HT-29 (cell line): ENCODE measurements at regions not wholly inside any gene's neighbourhood (a gene's known extent, or its start where the extent isn't known, plus 50 kb on each side); places are given as distances from the start of the nearest gene placed in this dataset.

Experiments
- DNase-seq: peaks from one replicate; pipeline ENCODE4 v3.0.0-alpha.2; 2015; ENCODE audit warnings: low spot score

GRCh38 chr5:144831650-144832049, 661.0 kb downstream of the KCTD16 start:
- no peak for DNase-seq

DNA sequence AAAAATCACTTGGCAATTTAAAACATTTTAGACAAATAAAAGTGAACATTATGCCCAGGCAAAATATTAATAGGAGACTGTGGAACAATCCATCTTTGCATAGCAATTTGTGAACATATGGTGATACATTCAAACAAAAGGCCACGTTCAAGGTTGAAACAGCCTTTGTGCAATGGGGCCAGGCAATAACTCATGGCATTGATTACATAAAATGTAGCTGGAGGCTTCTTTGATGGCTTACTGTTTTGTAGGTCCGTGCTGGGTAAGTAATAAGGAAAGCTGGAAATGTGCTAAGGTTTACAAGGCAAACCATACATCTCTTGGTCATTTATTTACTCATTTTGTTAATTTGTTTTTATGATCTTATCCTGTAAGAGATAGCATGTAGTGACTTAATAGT, 651.8 kb downstream of the KCTD16 start:
- DNase-seq: no peak

- no peak for DNase-seq
Measured at GRCh38 chr5:144820278-144820677, 649.6 kb downstream of the KCTD16 start.

DNA sequence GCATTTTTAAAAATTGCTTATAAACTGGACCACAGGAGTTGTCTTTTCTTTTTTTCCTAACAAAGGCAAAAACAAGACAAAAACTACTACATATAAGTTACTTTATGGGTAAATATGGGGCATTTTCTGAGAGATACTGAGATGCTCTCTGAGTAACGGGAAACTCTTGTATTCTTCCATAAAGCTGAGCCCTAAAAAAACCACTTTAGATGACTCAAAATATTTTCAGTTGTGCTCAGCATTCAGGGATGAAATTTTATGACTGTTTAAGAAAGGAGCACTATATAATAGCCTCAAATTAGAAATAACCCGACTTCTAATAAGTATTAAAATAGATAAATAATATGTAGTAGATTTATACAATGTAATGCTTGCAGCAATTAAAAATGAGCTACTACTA, 644.5 kb downstream of the KCTD16 start:
- no peak for DNase-seq

GRCh38 chr5:144812763-144813162, 642.1 kb downstream of the KCTD16 start:
- DNase-seq: no peak

GRCh38 chr5:144800169-144800568, 629.5 kb downstream of the KCTD16 start:
- DNase-seq: no peak

- no peak for DNase-seq
Measured at GRCh38 chr5:144798595-144798994, 627.9 kb downstream of the KCTD16 start.

DNA sequence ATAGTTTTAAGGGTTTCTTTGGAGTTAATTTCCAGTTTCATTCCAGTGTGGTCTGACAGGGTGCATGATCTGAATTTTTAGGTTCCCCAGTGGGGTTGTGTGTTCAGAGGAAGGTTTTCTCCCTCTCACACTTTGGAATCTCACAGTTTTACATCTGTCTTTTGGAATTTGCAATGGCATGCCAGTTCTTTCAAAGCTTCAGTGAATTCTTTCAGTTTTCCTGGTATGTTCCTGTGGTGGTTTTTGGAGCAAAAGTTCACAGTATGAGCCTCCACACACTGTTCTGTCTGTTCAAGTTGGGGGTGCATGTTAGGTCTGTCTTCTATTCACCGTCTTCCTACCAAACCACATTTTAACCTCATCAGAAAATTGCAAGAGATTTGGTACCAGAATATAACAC, 624.2 kb downstream of the KCTD16 start:
- DNase-seq: no peak

DNA sequence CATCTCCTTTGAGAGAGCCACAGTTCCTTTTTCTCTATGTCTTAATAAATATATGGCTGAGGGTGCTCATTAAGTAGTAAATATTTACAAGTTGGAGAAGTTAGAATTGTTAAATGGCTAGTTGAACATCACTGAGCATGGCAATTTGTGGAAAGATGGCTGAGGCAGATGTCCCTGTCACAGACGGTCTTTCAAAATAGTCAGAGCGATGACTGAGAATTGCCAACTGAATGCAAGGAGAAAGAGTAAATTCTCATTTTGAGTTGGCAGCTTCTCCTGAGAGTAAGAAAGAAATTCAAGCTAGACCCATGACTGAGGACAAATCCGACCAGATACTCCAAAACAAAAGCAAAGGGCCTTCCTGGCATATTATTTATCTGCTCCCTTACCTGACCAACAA, 617.9 kb downstream of the KCTD16 start:
- no peak for DNase-seq

- DNase-seq: no peak
Measured at GRCh38 chr5:144788046-144788445, 617.4 kb downstream of the KCTD16 start.

GRCh38 chr5:144779368-144779767, 608.7 kb downstream of the KCTD16 start:
- DNase-seq: no peak

DNA sequence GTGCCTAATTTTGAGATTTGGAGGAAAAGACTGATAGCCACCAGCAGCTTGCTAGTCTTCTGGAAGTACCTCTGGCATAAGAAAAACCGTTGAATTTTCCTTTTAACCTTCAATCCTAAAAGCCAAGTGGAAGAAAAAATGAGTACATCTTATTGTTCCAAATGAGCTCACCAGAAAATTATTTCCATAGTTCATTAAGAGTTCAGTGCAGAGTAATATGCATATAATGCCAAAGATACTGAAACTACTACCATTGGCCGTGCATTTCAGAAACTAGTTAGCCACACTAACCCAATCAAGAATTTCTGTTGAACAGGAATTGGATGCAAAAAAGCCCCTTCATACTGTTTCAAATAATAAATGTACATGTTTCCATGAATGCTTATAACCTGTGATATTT, 607.9 kb downstream of the KCTD16 start:
- no peak for DNase-seq

DNA sequence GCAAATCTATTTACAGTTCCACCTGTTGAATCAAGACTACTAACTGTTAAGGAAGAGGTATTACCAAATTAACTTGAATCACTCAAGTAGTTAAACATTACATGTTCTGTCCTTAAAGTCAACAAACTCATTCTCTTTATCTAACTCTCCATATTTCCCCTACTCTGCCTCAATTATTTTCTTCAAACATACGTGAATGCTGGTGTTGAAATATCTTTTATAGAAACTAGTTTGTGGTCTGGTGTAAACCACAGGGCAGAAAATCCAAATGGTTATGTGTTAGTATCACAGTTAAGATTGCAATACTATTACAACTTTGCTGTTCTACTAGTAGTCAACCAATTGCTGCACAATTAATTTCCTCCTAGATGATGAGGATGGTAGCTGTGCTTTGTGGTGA, 603.5 kb downstream of the KCTD16 start:
- no peak for DNase-seq

DNA sequence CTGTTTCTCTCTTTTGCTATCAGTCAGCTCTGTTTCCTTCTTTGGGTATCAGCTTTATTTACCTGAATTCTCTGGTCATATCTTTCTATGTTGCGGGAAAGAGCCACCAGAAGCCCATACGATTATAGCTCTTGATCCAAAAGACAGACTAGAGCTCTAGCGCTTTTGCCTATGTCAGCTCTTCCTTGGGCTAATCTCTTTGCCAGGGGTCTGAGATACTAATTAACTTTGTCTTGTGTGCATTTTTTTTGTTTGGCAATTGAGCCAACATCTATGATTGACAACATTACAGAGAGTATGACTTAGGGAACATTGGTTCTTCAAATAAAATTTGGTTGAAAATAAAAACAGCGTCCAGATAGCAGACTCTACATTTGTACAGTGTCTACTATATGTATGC, 603.0 kb downstream of the KCTD16 start:
- DNase-seq: no peak

- no peak for DNase-seq
Measured at GRCh38 chr5:144771802-144772201, 601.1 kb downstream of the KCTD16 start.

GRCh38 chr5:144742361-144742760, 571.7 kb downstream of the KCTD16 start:
- DNase-seq: no peak

DNA sequence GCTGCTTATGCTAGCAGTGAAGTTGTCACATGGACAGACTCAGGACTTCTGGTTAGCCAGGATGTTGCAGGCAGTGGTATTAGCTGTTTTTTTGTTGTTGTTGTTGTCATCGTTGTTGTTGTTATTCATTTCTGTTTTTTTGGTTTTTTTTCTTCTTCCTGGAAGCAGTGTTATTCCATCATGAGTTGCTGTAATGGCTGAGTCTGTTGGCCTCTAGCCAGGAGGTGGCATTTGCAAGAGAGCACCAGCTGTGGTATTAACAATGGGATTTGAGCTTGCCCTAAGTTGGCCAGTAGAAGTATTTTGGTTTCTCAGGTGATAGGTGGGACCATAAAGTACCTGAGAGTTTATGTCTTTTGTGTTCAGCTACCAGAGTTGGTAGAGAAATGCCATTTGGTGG, 561.1 kb downstream of the KCTD16 start:
- DNase-seq: no peak

- DNase-seq: no peak
Measured at GRCh38 chr5:144712090-144712489, 541.4 kb downstream of the KCTD16 start.

- DNase-seq: no peak
Measured at GRCh38 chr5:144711172-144711571, 540.5 kb downstream of the KCTD16 start.

DNA sequence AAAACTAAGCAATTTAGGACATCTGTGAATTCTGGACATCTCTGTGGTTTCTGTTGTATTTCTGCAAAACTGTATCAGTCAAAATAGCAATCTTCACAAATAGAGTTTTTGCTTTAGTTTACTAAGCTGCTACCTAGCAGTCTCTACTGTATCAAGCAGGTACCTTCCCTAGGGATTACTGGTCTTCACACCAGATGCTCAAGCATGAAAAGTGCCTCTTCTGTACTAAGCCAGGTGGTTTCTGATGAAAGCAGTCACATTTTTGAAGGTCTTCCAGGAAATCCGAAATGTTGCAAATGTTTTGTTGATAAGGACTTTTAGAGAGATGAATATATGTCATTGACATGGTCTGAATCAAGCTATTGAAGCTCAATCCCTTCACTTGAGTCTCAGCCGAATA, 540.0 kb downstream of the KCTD16 start:
- DNase-seq: no peak

DNA sequence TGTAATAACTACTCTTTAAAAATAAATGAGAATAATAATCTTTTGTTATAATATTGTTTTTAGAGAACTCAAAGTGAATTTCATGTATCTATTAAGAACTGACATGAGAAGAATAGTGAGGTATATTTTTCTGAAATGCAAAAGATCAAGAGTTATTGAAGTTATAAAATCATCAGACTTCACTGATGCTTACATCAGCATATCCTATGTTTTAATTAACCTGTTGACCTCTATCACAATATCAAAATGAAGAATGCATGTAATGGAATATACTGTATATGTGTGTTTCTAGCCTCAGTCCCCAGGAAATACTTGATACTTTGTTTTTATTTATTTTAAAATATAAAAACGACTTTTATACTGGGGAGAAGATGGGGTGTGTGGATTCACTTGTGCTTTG, 533.1 kb downstream of the KCTD16 start:
- no peak for DNase-seq

- no peak for DNase-seq
Measured at GRCh38 chr5:144698484-144698883, 527.8 kb downstream of the KCTD16 start.

GRCh38 chr5:144697847-144698262, 527.2 kb downstream of the KCTD16 start:
- no peak for DNase-seq

DNA sequence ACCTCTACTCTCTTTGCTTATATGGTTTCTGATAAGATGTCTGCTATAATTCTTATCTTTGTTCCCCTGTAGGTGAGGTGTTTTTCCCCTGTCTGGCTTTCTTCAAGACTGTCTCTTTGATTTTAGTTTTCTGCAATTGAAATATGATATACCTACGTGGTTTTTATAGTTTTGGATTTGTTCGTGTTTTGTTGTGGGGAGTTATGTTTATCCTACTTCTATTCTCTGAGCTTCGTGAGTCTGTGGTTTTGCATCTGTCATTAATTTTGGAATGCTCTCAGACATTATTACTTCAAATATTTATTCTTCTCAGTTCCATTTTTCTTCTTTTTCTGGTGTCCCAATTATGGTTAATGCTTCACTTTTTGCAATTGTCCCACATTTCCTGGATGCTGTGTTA, 521.3 kb downstream of the KCTD16 start:
- DNase-seq: no peak

GRCh38 chr5:144684899-144685298, 514.2 kb downstream of the KCTD16 start:
- DNase-seq: no peak
